GM12878 (cell line): ENCODE measurements at regions not wholly inside any gene's neighbourhood (a gene's known extent, or its start where the extent isn't known, plus 50 kb on each side); places are given as distances from the start of the nearest gene placed in this dataset.

Experiments
- ATAC-seq: fragments of 200-7000 bp; cut with Tn5 transposase; 3 replicates; pipeline ENCODE4 v1.9.1; 2020; ENCODE audit warnings: mild to moderate bottlenecking, moderate library complexity
- BruUV-seq: library from RNA; stranded (reverse); fragments of 400-500 nt; replicated peaks from 2 replicates; lab custom pipeline; 2021; lab: Mats Ljungman, UMichigan
- CTCF ChIA-PET: fragments of 300-600 bp; sonication (Branson Sonifier 250); formaldehyde crosslinking; extraction: SDS; loops from one replicate; lab custom pipeline; 2021; ENCODE audit warnings: inconsistent platforms; lab: Yijun Ruan, JAX
- POLR2A ChIA-PET: fragments of 350-600 bp; formaldehyde crosslinking; extraction: SDS; loops from one replicate; lab custom pipeline; 2021; ENCODE audit warnings: inconsistent platforms; lab: Charles Lee
- RAD21 ChIA-PET: fragments of 300-600 bp; sonication (Branson Sonifier 250); formaldehyde crosslinking; loops from one replicate; lab custom pipeline; 2023; ENCODE audit warnings: antibody characterized with exemption; ENCODE audit not compliant: unreplicated experiment; lab: Charles Lee
- SMC1A ChIA-PET: fragments of 300-600 bp; sonication (Branson Sonifier 250); formaldehyde crosslinking; loops from one replicate; lab custom pipeline; 2023; ENCODE audit not compliant: unreplicated experiment, uncharacterized antibody; lab: Charles Lee
- DNase-seq: peaks from one replicate; pipeline ENCODE4 v3.0.0-alpha.2; 2011; ENCODE audit warnings: low read depth, low spot score
- FAIRE-seq: peaks from 3 replicates; lab custom pipeline; 2011; peaks lifted over from hg19 to GRCh38; lab: Jason Lieb, UNC
- H2AFZ ChIP-seq: 2 replicates; pipeline ENCODE4 v1.6.0; 2011; ENCODE audit warnings: low read depth, low read length, control low read depth; ENCODE audit not compliant: control insufficient read depth
- H3K27ac ChIP-seq: 2 replicates; pipeline ENCODE4 v1.5.1; 2011; ENCODE audit warnings: control low read depth; ENCODE audit not compliant: control insufficient read depth, insufficient read depth
- H3K27me3 ChIP-seq, 2 experiments: replicated peaks in 1 of 2; 2 replicates each; pipeline versions ENCODE4 v1.6.0 to v1.6.1; 2011; ENCODE audit warnings: low read length in 1 of 2; ENCODE audit not compliant: control insufficient read depth in 2 of 2, insufficient read depth in 2 of 2
- H3K36me3 ChIP-seq, 2 experiments: 2 replicates each; pipeline ENCODE4 v1.5.1; 2011; ENCODE audit warnings: low read length in 1 of 2; ENCODE audit not compliant: control insufficient read depth in 2 of 2, insufficient read depth in 2 of 2
- H3K4me1 ChIP-seq: 2 replicates; pipeline ENCODE4 v1.6.1; 2011; ENCODE audit warnings: mild to moderate bottlenecking, low read length, moderate library complexity, mixed read lengths; ENCODE audit not compliant: control insufficient read depth, insufficient read depth
- H3K4me2 ChIP-seq: 2 replicates; pipeline ENCODE4 v1.6.0; 2011; ENCODE audit warnings: control low read depth; ENCODE audit not compliant: control insufficient read depth, insufficient read depth
- H3K4me3 ChIP-seq: fragments of 200-600 bp; sonication (generic); 2 replicates; pipeline ENCODE4 v1.5.1; 2016
- H3K79me2 ChIP-seq: 2 replicates; pipeline ENCODE4 v1.6.0; 2011; ENCODE audit warnings: low read length; ENCODE audit not compliant: control insufficient read depth, insufficient read depth
- H3K9ac ChIP-seq: 2 replicates; pipeline ENCODE4 v1.8.0; 2011; ENCODE audit warnings: low read length, control low read depth, mixed read lengths; ENCODE audit not compliant: control insufficient read depth, insufficient read depth
- H3K9me3 ChIP-seq: replicated peaks from 3 replicates; pipeline ENCODE4 v1.5.1; 2011; ENCODE audit warnings: mild to moderate bottlenecking, low read length; ENCODE audit not compliant: control insufficient read depth, insufficient read depth
- H4K20me1 ChIP-seq: 2 replicates; pipeline ENCODE4 v1.6.0; 2011; ENCODE audit not compliant: control insufficient read depth, insufficient read depth
- BMI1 ChIP-seq: fragments of 450-650 bp; IDR thresholded peaks from 2 replicates; pipeline ENCODE4 v1.6.1; 2016; ENCODE audit warnings: mild to moderate bottlenecking, moderate library complexity, borderline replicate concordance
- CBX3 ChIP-seq: fragments of 200-600 bp; sonication (generic); IDR thresholded peaks from 2 replicates; pipeline ENCODE4 v1.6.1; 2016; ENCODE audit warnings: low read depth, borderline replicate concordance
- CHD2 ChIP-seq: IDR thresholded peaks from 2 replicates; pipeline ENCODE4 v1.6.1; 2011; ENCODE audit warnings: low read depth, low read length, improper control_type of control experiment, borderline replicate concordance
- DPF2 ChIP-seq: fragments of 450-650 bp; IDR thresholded peaks from 2 replicates; pipeline ENCODE4 v1.6.1; 2017; ENCODE audit warnings: mild to moderate bottlenecking
- JUNB ChIP-seq: IDR thresholded peaks from 2 replicates; pipeline ENCODE4 v1.6.1; 2016; ENCODE audit warnings: antibody characterized with exemption, mild to moderate bottlenecking
- MYC ChIP-seq: IDR thresholded peaks from 2 replicates; pipeline ENCODE4 v1.6.1; 2011; ENCODE audit warnings: mild to moderate bottlenecking, low read length, moderate library complexity, inconsistent platforms; ENCODE audit not compliant: insufficient read depth, insufficient replicate concordance, insufficient read length, severe bottlenecking
- NR2F1 ChIP-seq: fragments of 450-650 bp; conservative IDR thresholded peaks from 2 replicates; pipeline ENCODE4 v1.6.1; 2017; ENCODE audit warnings: mild to moderate bottlenecking
- RUNX3 ChIP-seq: IDR thresholded peaks from 2 replicates; pipeline ENCODE4 v1.6.1; 2012; ENCODE audit warnings: low read length, inconsistent platforms
- SIX5 ChIP-seq: IDR thresholded peaks from 2 replicates; pipeline ENCODE4 v1.6.1; 2011; ENCODE audit warnings: mild to moderate bottlenecking, low read depth, low read length, moderate library complexity; ENCODE audit not compliant: severe bottlenecking
- SPI1 ChIP-seq: IDR thresholded peaks from 2 replicates; pipeline ENCODE4 v1.6.1; 2011; ENCODE audit warnings: low read depth, mild to moderate bottlenecking, low read length, moderate library complexity, borderline replicate concordance; ENCODE audit not compliant: insufficient read depth
- SREBF1 ChIP-seq: IDR thresholded peaks from 2 replicates; pipeline ENCODE4 v1.6.1; 2012; ENCODE audit warnings: mild to moderate bottlenecking, low read length
- STAT1 ChIP-seq: fragments of 450-650 bp; conservative IDR thresholded peaks from 2 replicates; pipeline ENCODE4 v1.6.1; 2014; ENCODE audit warnings: antibody characterized with exemption, mild to moderate bottlenecking
- TCF3 ChIP-seq: IDR thresholded peaks from 2 replicates; pipeline ENCODE4 v1.6.1; 2012; ENCODE audit warnings: low read depth, mild to moderate bottlenecking, low read length, borderline replicate concordance; ENCODE audit not compliant: insufficient read depth
- ZNF384 ChIP-seq: IDR thresholded peaks from 2 replicates; pipeline ENCODE4 v1.6.1; 2012; ENCODE audit warnings: low read depth, mild to moderate bottlenecking, low read length, improper control_type of control experiment, borderline replicate concordance
- WGBS: methylation state at CpG from one replicate; pipeline ENCODE4 v1.1.6; 2016; ENCODE audit warnings: low lambda C conversion rate; ENCODE audit not compliant: insufficient replicate concordance, insufficient coverage; ENCODE audit errors: missing lambda C conversion rate; 5-methylcytosine and 5-hydroxymethylcytosine counted together
- in situ Hi-C: fragments of 300-500 bp; cut with MboI; formaldehyde crosslinking; loops from 9 replicates; pipeline ENCODE4 v1.14.3; 2018; ENCODE audit warnings: mixed read lengths
- intact Hi-C: fragments of 100-400 bp; cut with micrococcal nuclease; formaldehyde crosslinking; loops from one replicate; pipeline ENCODE4 v1.14.2; 2022; ENCODE audit not compliant: unreplicated experiment
- TF ChIP-seq, protein P1 (sequence below): IDR thresholded peaks from 2 replicates; pipeline ENCODE4 v1.6.1; 2012; ENCODE audit warnings: improper control_type of control experiment, low read depth, low read length; ENCODE audit not compliant: insufficient replicate concordance

- Histone ChIP-seq H2AFZ (no peak overlapping the region), H3K4me3 (no peak overlapping the region), H4K20me1 (no peaks in the 10 kb centered on the region), H3K9me3 (no peaks in the 10 kb centered on the region), H3K4me1 (no peaks in the 10 kb centered on the region), H3K36me3 (no peaks in the 10 kb centered on the region), H3K4me2 (no peak overlapping the region), H3K27ac (no peak overlapping the region), H3K27me3 (no peaks in the 10 kb centered on the region), H3K9ac (no peak overlapping the region), H3K79me2 (no peaks in the 10 kb centered on the region)
- WGBS, result 43% methylated on average over 2 of the region's 2 CpGs
- TF ChIP-seq BMI1, result no peak
- no peak for TF ChIP-seq MYC
- no peak for TF ChIP-seq STAT1
- TF ChIP-seq ZNF384, result no peak
- no peak for TF ChIP-seq TCF3
- no peak for TF ChIP-seq NR2F1
- TF ChIP-seq SREBF1, result no peak
- no peak for TF ChIP-seq RUNX3
- TF ChIP-seq JUNB, result no peak
- TF ChIP-seq, protein P1, sequence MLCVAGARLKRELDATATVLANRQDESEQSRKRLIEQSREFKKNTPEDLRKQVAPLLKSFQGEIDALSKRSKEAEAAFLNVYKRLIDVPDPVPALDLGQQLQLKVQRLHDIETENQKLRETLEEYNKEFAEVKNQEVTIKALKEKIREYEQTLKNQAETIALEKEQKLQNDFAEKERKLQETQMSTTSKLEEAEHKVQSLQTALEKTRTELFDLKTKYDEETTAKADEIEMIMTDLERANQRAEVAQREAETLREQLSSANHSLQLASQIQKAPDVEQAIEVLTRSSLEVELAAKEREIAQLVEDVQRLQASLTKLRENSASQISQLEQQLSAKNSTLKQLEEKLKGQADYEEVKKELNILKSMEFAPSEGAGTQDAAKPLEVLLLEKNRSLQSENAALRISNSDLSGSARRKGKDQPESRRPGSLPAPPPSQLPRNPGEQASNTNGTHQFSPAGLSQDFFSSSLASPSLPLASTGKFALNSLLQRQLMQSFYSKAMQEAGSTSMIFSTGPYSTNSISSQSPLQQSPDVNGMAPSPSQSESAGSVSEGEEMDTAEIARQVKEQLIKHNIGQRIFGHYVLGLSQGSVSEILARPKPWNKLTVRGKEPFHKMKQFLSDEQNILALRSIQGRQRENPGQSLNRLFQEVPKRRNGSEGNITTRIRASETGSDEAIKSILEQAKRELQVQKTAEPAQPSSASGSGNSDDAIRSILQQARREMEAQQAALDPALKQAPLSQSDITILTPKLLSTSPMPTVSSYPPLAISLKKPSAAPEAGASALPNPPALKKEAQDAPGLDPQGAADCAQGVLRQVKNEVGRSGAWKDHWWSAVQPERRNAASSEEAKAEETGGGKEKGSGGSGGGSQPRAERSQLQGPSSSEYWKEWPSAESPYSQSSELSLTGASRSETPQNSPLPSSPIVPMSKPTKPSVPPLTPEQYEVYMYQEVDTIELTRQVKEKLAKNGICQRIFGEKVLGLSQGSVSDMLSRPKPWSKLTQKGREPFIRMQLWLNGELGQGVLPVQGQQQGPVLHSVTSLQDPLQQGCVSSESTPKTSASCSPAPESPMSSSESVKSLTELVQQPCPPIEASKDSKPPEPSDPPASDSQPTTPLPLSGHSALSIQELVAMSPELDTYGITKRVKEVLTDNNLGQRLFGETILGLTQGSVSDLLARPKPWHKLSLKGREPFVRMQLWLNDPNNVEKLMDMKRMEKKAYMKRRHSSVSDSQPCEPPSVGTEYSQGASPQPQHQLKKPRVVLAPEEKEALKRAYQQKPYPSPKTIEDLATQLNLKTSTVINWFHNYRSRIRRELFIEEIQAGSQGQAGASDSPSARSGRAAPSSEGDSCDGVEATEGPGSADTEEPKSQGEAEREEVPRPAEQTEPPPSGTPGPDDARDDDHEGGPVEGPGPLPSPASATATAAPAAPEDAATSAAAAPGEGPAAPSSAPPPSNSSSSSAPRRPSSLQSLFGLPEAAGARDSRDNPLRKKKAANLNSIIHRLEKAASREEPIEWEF, result no peak
- TF ChIP-seq CBX3, result no peak
- no peak for TF ChIP-seq SPI1
- TF ChIP-seq SIX5, result no peak
- no peak for TF ChIP-seq DPF2
- TF ChIP-seq CHD2, result no peak
- ChIA-PET POLR2A (no interaction called here), RAD21 (no interaction called here), SMC1A (no interaction called here), CTCF (no interaction called here)
- no peak for DNase-seq
- FAIRE-seq, result no peak
- BruUV-seq, result no TSS peak
- in situ Hi-C loops (no loop called here), intact Hi-C loops (no loop called here)
- ATAC-seq, result no peak
Observed at GRCh38 chr2:16584084-16584483, 81.5 kb downstream of the CYRIA start.
